Breast epithelium (tissue), 4 donors: ENCODE measurements at regions not wholly inside any gene's neighbourhood (a gene's known extent, or its start where the extent isn't known, plus 50 kb on each side); places are given as distances from the start of the nearest gene placed in this dataset.

Experiments
- DNase-seq, 2 donors: peaks; one replicate each; pipeline ENCODE4 v3.0.0-alpha.2; 2019; ENCODE audit warnings: low spot score in 2 of 2
- H3K27ac ChIP-seq, 2 donors: fragments of 200-600 bp; sonication (generic) in 1 of 2; one replicate each; pipeline ENCODE4 v1.5.1; 2016 to 2019; ENCODE audit warnings: mild to moderate bottlenecking in 1 of 2
- H3K27me3 ChIP-seq, 2 donors: fragments of 200-600 bp; sonication (generic) in 1 of 2; one replicate each; pipeline versions ENCODE4 v1.5.1 to v1.6.0; 2017 to 2019; ENCODE audit warnings: control low read depth in 1 of 2, mild to moderate bottlenecking in 1 of 2
- H3K36me3 ChIP-seq: fragments of 200-600 bp; one replicate; pipeline ENCODE4 v1.5.1; 2019
- H3K4me1 ChIP-seq, 2 donors: fragments of 200-600 bp; sonication (generic); one replicate each; pipeline ENCODE4 v1.5.1; 2016 to 2019; ENCODE audit warnings: control low read depth in 1 of 2
- H3K4me3 ChIP-seq, 3 donors: fragments of 200-600 bp; sonication (generic); 1 replicate in 2 of 3; 2 replicates in 1 of 3; pipeline ENCODE4 v1.5.1; 2016 to 2019; ENCODE audit warnings: mild to moderate bottlenecking in 3 of 3, moderate library complexity in 2 of 3
- H3K9me3 ChIP-seq, 2 donors: fragments of 200-600 bp; sonication (generic) in 1 of 2; one replicate each; pipeline ENCODE4 v1.5.1; 2016 to 2019; ENCODE audit warnings: control low read depth in 1 of 2
- CTCF ChIP-seq, 3 donors: fragments of 450-650 bp; IDR thresholded peaks; one replicate each; pipeline ENCODE4 v1.5.1; 2016 to 2017; ENCODE audit warnings: antibody characterized with exemption in 3 of 3, mild to moderate bottlenecking in 3 of 3, moderate library complexity in 3 of 3
- POLR2A ChIP-seq: fragments of 450-650 bp; IDR thresholded peaks from one replicate; pipeline ENCODE4 v1.6.1; 2016; ENCODE audit warnings: antibody characterized with exemption, mild to moderate bottlenecking, moderate library complexity
- POLR2AphosphoS5 ChIP-seq, 3 donors: sonication (generic); formaldehyde crosslinking; IDR thresholded peaks; one replicate each; pipeline ENCODE4 v1.6.1; 2017; ENCODE audit warnings: antibody characterized with exemption in 3 of 3
- intact Hi-C: fragments of 100-400 bp; cut with DNase I; formaldehyde crosslinking; loops from one replicate; pipeline ENCODE4 v1.15.1; 2023; ENCODE audit warnings: low total_unique reads

- no peak for DNase-seq
- no peak overlapping the region for H3K27ac ChIP-seq
- intact Hi-C loops = no loop called here
These were observed 421.9 kb upstream of the PCDH9 start for GRCh38 chr13:67651908-67652465.

GRCh38 chr13:67650471-67650870 lies 420.3 kb upstream of the PCDH9 start:
- H3K4me1 ChIP-seq = no peaks in the 10 kb centered on the region
- H3K9me3 ChIP-seq = no peaks in the 10 kb centered on the region
- H3K27ac ChIP-seq = no peak overlapping the region
- H3K4me3 ChIP-seq = no peak overlapping the region
- DNase-seq = no peak
- H3K36me3 ChIP-seq = peaks cover 3% of the 10 kb centered on the region
- intact Hi-C loops = no loop called here
- TF ChIP-seq POLR2A (no peak), CTCF (IDR thresholded peaks at IDR 0.05) (no peak), POLR2AphosphoS5 (IDR thresholded peaks at IDR 0.05) (no peak)
- no peaks in the 10 kb centered on the region for H3K27me3 ChIP-seq

More at GRCh38 chr13:67651908-67652465, 421.9 kb upstream of the PCDH9 start:
- no peaks in the 10 kb centered on the region for H3K4me1 ChIP-seq
- TF ChIP-seq CTCF (IDR thresholded peaks at IDR 0.05) (no peak), POLR2AphosphoS5 (IDR thresholded peaks at IDR 0.05) (no peak), POLR2A (no peak)
- no peaks in the 10 kb centered on the region for H3K27me3 ChIP-seq
- H3K4me3 ChIP-seq = no peak overlapping the region
- peaks cover 3% of the 10 kb centered on the region for H3K36me3 ChIP-seq
- no peaks in the 10 kb centered on the region for H3K9me3 ChIP-seq

GRCh38 chr13:67645874-67646467 lies 415.8 kb upstream of the PCDH9 start:
- Histone ChIP-seq H3K27ac (no peak overlapping the region), H3K4me3 (no peak overlapping the region), H3K9me3 (no peaks in the 10 kb centered on the region), H3K4me1 (no peaks in the 10 kb centered on the region), H3K36me3 (peaks cover 3% of the 10 kb centered on the region), H3K27me3 (no peaks in the 10 kb centered on the region)
- DNase-seq = no peak
- no peak for TF ChIP-seq CTCF (IDR thresholded peaks at IDR 0.05)
- no peak for TF ChIP-seq POLR2AphosphoS5 (IDR thresholded peaks at IDR 0.05)
- no peak for TF ChIP-seq POLR2A
- intact Hi-C loops = no loop called here

- DNase-seq = no peak
- intact Hi-C loops = no loop called here
- no peak for TF ChIP-seq POLR2AphosphoS5 (IDR thresholded peaks at IDR 0.05)
- TF ChIP-seq POLR2A = no peak
- TF ChIP-seq CTCF (IDR thresholded peaks at IDR 0.05) = no peak
- Histone ChIP-seq H3K4me1 (no peaks in the 10 kb centered on the region), H3K9me3 (no peaks in the 10 kb centered on the region), H3K27ac (no peak overlapping the region), H3K4me3 (no peak overlapping the region), H3K36me3 (peaks cover under 1% of the 10 kb centered on the region), H3K27me3 (no peaks in the 10 kb centered on the region)
These were observed 413.4 kb upstream of the PCDH9 start for GRCh38 chr13:67643516-67644055.

GRCh38 chr13:67642657-67643056 lies 412.5 kb upstream of the PCDH9 start:
- TF ChIP-seq POLR2AphosphoS5 (IDR thresholded peaks at IDR 0.05) (no peak), POLR2A (no peak), CTCF (IDR thresholded peaks at IDR 0.05) (no peak)
- H3K4me1 ChIP-seq = no peaks in the 10 kb centered on the region

More at GRCh38 chr13:67642657-67643056, 412.5 kb upstream of the PCDH9 start:
- no peaks in the 10 kb centered on the region for H3K9me3 ChIP-seq
- H3K36me3 ChIP-seq = no peaks in the 10 kb centered on the region
- H3K27me3 ChIP-seq = no peaks in the 10 kb centered on the region
- DNase-seq = no peak
- no peak overlapping the region for H3K27ac ChIP-seq
- no peak overlapping the region for H3K4me3 ChIP-seq
- intact Hi-C loops = no loop called here
